GM23338 (cell line): ENCODE measurements at regions not wholly inside any gene's neighbourhood (a gene's known extent, or its start where the extent isn't known, plus 50 kb on each side); places are given as distances from the start of the nearest gene placed in this dataset.

Source experiments
- ATAC-seq: fragments of 200-7000 bp; cut with Tn5 transposase; 3 replicates; pipeline ENCODE4 v1.9.1; 2020
- DNase-seq: peaks from one replicate; pipeline ENCODE4 v3.0.0-alpha.2; 2015; ENCODE audit warnings: low spot score
- H2AFZ ChIP-seq: fragments of 200-600 bp; sonication (generic); 2 replicates; pipeline ENCODE4 v1.8.0; 2016; ENCODE audit warnings: antibody characterized with exemption, mild to moderate bottlenecking, moderate library complexity
- H3F3A ChIP-seq: fragments of 200-600 bp; sonication (generic); replicated peaks from 2 replicates; pipeline ENCODE4 v1.8.0; 2017; ENCODE audit warnings: antibody characterized with exemption, mixed run types, low read depth
- H3K27ac ChIP-seq: fragments of 200-600 bp; sonication (generic); 2 replicates; pipeline ENCODE4 v1.6.1; 2016; ENCODE audit warnings: low read depth
- H3K27me3 ChIP-seq: fragments of 200-600 bp; sonication (generic); 2 replicates; pipeline ENCODE4 v1.8.0; 2016; ENCODE audit warnings: mild to moderate bottlenecking, mixed run types, moderate library complexity; ENCODE audit not compliant: insufficient read depth
- H3K36me3 ChIP-seq: fragments of 200-600 bp; sonication (generic); 2 replicates; pipeline ENCODE4 v1.8.0; 2016; ENCODE audit warnings: mild to moderate bottlenecking; ENCODE audit not compliant: insufficient read depth
- H3K4me1 ChIP-seq: fragments of 200-600 bp; sonication (generic); 2 replicates; pipeline ENCODE4 v1.8.0; 2016; ENCODE audit warnings: mild to moderate bottlenecking, moderate library complexity; ENCODE audit not compliant: insufficient read depth
- H3K4me2 ChIP-seq: fragments of 200-600 bp; sonication (generic); 2 replicates; pipeline ENCODE4 v1.7.1; 2017; ENCODE audit warnings: mixed run types
- H3K4me3 ChIP-seq: fragments of 200-600 bp; sonication (generic); 2 replicates; pipeline ENCODE4 v1.6.1; 2016; ENCODE audit warnings: mixed run types
- H3K79me2 ChIP-seq: fragments of 200-600 bp; sonication (generic); replicated peaks from 2 replicates; pipeline ENCODE4 v1.8.0; 2017; ENCODE audit warnings: mild to moderate bottlenecking; ENCODE audit not compliant: insufficient read depth
- H3K9me2 ChIP-seq: fragments of 200-600 bp; sonication (generic); 2 replicates; pipeline ENCODE4 v1.8.0; 2017; ENCODE audit not compliant: insufficient read depth
- H4K20me1 ChIP-seq: fragments of 200-600 bp; sonication (generic); replicated peaks from 2 replicates; pipeline ENCODE4 v1.8.0; 2017; ENCODE audit warnings: mild to moderate bottlenecking; ENCODE audit not compliant: insufficient read depth
- H3K27ac Mint-ChIP-seq: 2 replicates; pipeline ENCODE4 v1.8.0; 2020; ENCODE audit warnings: inconsistent platforms, mild to moderate bottlenecking, moderate library complexity, mixed read lengths
- H3K27me3 Mint-ChIP-seq: 3 replicates; pipeline ENCODE4 v1.8.0; 2022; ENCODE audit warnings: low read depth, mild to moderate bottlenecking, moderate library complexity, mixed read lengths, inconsistent platforms; ENCODE audit not compliant: insufficient read depth, poor library complexity
- H3K36me3 Mint-ChIP-seq: 3 replicates; pipeline ENCODE4 v1.8.0; 2021; ENCODE audit warnings: low read depth, mild to moderate bottlenecking, inconsistent platforms, moderate library complexity, mixed read lengths
- H3K4me1 Mint-ChIP-seq: 3 replicates; pipeline ENCODE4 v1.8.0; 2020; ENCODE audit warnings: mild to moderate bottlenecking, inconsistent platforms, mixed read lengths
- H3K4me3 Mint-ChIP-seq: 3 replicates; pipeline ENCODE4 v1.8.0; 2021; ENCODE audit warnings: moderate library complexity, mild to moderate bottlenecking, inconsistent platforms, mixed read lengths
- H3K9me3 Mint-ChIP-seq: 3 replicates; pipeline ENCODE4 v1.8.0; 2020; ENCODE audit warnings: moderate library complexity, mild to moderate bottlenecking, inconsistent platforms, mixed read lengths
- CREB1 ChIP-seq: fragments of 250-450 bp; sonication (Bioruptor Pico); IDR thresholded peaks from 2 replicates; pipeline ENCODE4 v1.5.0; 2020; ENCODE audit warnings: low read depth, mild to moderate bottlenecking, moderate library complexity
- CTCF ChIP-seq, 2 experiments: fragments of 200-600 bp in 1 of 2; sonication (generic) in 1 of 2; conservative IDR thresholded peaks; 2 replicates each; pipeline versions ENCODE4 v1.5.1 to v1.6.1; 2016 to 2017; ENCODE audit warnings: antibody characterized with exemption in 2 of 2, low read depth in 2 of 2, mild to moderate bottlenecking in 2 of 2, moderate library complexity in 1 of 2
- EZH2 ChIP-seq: fragments of 200-600 bp; sonication (generic); IDR thresholded peaks from one replicate; pipeline ENCODE4 v1.8.0; 2017; ENCODE audit warnings: antibody characterized with exemption, mild to moderate bottlenecking, low read depth; ENCODE audit not compliant: unreplicated experiment
- EZH2phosphoT487 ChIP-seq: fragments of 200-600 bp; sonication (generic); IDR thresholded peaks from one replicate; pipeline ENCODE4 v1.8.1; 2018; ENCODE audit warnings: antibody characterized with exemption; ENCODE audit not compliant: unreplicated experiment
- JUNB ChIP-seq: IDR thresholded peaks from one replicate; pipeline ENCODE4 v1.6.1; 2016; ENCODE audit warnings: antibody characterized with exemption; ENCODE audit not compliant: unreplicated experiment
- NANOG ChIP-seq: IDR thresholded peaks from 2 replicates; pipeline ENCODE4 v1.6.1; 2016; ENCODE audit warnings: antibody characterized with exemption, borderline replicate concordance
- POLR2AphosphoS5 ChIP-seq: IDR thresholded peaks from 2 replicates; pipeline ENCODE4 v1.6.1; 2016; ENCODE audit warnings: antibody characterized with exemption, low read depth
- STAT1 ChIP-seq: IDR thresholded peaks from one replicate; pipeline ENCODE4 v1.6.1; 2016; ENCODE audit warnings: antibody characterized with exemption; ENCODE audit not compliant: unreplicated experiment
- ZNF114 ChIP-seq: fragments of 250-450 bp; sonication (Bioruptor Pico); IDR thresholded peaks from 2 replicates; pipeline ENCODE4 v1.5.0; 2020; ENCODE audit warnings: mild to moderate bottlenecking, moderate library complexity
- ZNF331 ChIP-seq: fragments of 250-450 bp; sonication (Bioruptor Pico); IDR thresholded peaks from 2 replicates; pipeline ENCODE4 v1.5.0; 2020; ENCODE audit warnings: low read depth, mild to moderate bottlenecking, moderate library complexity
- ZNF462 ChIP-seq: fragments of 250-450 bp; sonication (Bioruptor Pico); IDR thresholded peaks from 2 replicates; pipeline ENCODE4 v1.5.0; 2020; ENCODE audit warnings: mild to moderate bottlenecking, moderate library complexity
- TF ChIP-seq, protein P1 (sequence below): IDR thresholded peaks from 2 replicates; pipeline ENCODE4 v1.6.1; 2016; ENCODE audit warnings: antibody characterized with exemption
- TF ChIP-seq, protein P2 (sequence below): IDR thresholded peaks from one replicate; pipeline ENCODE4 v1.6.1; 2018; ENCODE audit warnings: antibody characterized with exemption; ENCODE audit not compliant: unreplicated experiment

- Histone ChIP-seq H3K9me2 (no peaks in the 10 kb centered on the region), H4K20me1 (no peaks in the 10 kb centered on the region), H2AFZ (no peak overlapping the region), H3K27me3 (no peaks in the 10 kb centered on the region), H3F3A (no peaks in the 10 kb centered on the region), H3K4me3 (no peak overlapping the region), H3K4me1 (no peaks in the 10 kb centered on the region), H3K79me2 (no peaks in the 10 kb centered on the region), H3K27ac (no peak overlapping the region), H3K36me3 (no peaks in the 10 kb centered on the region), H3K4me2 (no peak overlapping the region)
- Mint-ChIP-seq H3K4me1 (no peaks in the 10 kb centered on the region), H3K27me3 (no peaks in the 10 kb centered on the region), H3K9me3 (no peaks in the 10 kb centered on the region), H3K4me3 (no peak overlapping the region), H3K36me3 (no peaks in the 10 kb centered on the region), H3K27ac (no peak overlapping the region)
- DNase-seq (no peak), ATAC-seq (no peak)
- TF ChIP-seq NANOG (no peak), CTCF (conservative IDR thresholded peaks at IDR 0.05; ENCODE audit: low read depth in 2 of 2) (no peak), EZH2phosphoT487 (no peak), STAT1 (no peak), JUNB (no peak), CREB1 (CRISPR knock-in tag) (no peak), ZNF114 (no peak), POLR2AphosphoS5 (no peak), ZNF331 (CRISPR knock-in tag) (no peak), ZNF462 (CRISPR knock-in tag) (no peak), EZH2 (no peak)
- TF ChIP-seq, protein P1, sequence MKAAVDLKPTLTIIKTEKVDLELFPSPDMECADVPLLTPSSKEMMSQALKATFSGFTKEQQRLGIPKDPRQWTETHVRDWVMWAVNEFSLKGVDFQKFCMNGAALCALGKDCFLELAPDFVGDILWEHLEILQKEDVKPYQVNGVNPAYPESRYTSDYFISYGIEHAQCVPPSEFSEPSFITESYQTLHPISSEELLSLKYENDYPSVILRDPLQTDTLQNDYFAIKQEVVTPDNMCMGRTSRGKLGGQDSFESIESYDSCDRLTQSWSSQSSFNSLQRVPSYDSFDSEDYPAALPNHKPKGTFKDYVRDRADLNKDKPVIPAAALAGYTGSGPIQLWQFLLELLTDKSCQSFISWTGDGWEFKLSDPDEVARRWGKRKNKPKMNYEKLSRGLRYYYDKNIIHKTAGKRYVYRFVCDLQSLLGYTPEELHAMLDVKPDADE = no peak
- TF ChIP-seq, protein P2, sequence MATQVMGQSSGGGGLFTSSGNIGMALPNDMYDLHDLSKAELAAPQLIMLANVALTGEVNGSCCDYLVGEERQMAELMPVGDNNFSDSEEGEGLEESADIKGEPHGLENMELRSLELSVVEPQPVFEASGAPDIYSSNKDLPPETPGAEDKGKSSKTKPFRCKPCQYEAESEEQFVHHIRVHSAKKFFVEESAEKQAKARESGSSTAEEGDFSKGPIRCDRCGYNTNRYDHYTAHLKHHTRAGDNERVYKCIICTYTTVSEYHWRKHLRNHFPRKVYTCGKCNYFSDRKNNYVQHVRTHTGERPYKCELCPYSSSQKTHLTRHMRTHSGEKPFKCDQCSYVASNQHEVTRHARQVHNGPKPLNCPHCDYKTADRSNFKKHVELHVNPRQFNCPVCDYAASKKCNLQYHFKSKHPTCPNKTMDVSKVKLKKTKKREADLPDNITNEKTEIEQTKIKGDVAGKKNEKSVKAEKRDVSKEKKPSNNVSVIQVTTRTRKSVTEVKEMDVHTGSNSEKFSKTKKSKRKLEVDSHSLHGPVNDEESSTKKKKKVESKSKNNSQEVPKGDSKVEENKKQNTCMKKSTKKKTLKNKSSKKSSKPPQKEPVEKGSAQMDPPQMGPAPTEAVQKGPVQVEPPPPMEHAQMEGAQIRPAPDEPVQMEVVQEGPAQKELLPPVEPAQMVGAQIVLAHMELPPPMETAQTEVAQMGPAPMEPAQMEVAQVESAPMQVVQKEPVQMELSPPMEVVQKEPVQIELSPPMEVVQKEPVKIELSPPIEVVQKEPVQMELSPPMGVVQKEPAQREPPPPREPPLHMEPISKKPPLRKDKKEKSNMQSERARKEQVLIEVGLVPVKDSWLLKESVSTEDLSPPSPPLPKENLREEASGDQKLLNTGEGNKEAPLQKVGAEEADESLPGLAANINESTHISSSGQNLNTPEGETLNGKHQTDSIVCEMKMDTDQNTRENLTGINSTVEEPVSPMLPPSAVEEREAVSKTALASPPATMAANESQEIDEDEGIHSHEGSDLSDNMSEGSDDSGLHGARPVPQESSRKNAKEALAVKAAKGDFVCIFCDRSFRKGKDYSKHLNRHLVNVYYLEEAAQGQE = no peak
Observed at GRCh38 chr15:30008156-30008555, 74.6 kb upstream of the GOLGA8J start.
